HepG2 (cell line): ENCODE measurements at regions not wholly inside any gene's neighbourhood (a gene's known extent, or its start where the extent isn't known, plus 50 kb on each side); places are given as distances from the start of the nearest gene placed in this dataset.

ENCODE experiments used
- CREB1 ChIP-seq, 2 experiments: fragments of 450-650 bp in 1 of 2; IDR thresholded peaks; 2 replicates each; pipeline ENCODE4 v1.6.1; 2016 to 2017; ENCODE audit warnings: control low read depth in 1 of 2, mild to moderate bottlenecking in 1 of 2, missing compliant biosample characterization in 1 of 2, missing genetic modification characterization in 1 of 2
- ETV5 ChIP-seq: IDR thresholded peaks from 2 replicates; pipeline ENCODE4 v1.6.1; 2018; ENCODE audit warnings: missing biosample characterization, missing genetic modification reagents, inconsistent platforms, borderline replicate concordance
- KAT2B ChIP-seq: fragments of 150-350 bp; IDR thresholded peaks from 2 replicates; pipeline ENCODE4 v1.6.1; 2014; ENCODE audit warnings: low read depth, low read length, borderline replicate concordance
- MAFK ChIP-seq, 2 experiments: IDR thresholded peaks in 1 of 2; conservative IDR thresholded peaks in 1 of 2; 2 replicates each; pipeline ENCODE4 v1.6.1; 2011; ENCODE audit warnings: improper control_type of control experiment in 2 of 2, low read length in 2 of 2
- MXD4 ChIP-seq: IDR thresholded peaks from 2 replicates; pipeline ENCODE4 v1.6.1; 2016; ENCODE audit warnings: mild to moderate bottlenecking, missing biosample characterization, missing genetic modification reagents
- PHF20 ChIP-seq: sonication (generic); formaldehyde crosslinking; IDR thresholded peaks from 2 replicates; pipeline ENCODE4 v1.5.0; 2020; ENCODE audit warnings: mild to moderate bottlenecking, missing genetic modification reagents
- TF ChIP-seq, protein P1 (sequence below): sonication (generic); formaldehyde crosslinking; IDR thresholded peaks from 2 replicates; pipeline ENCODE4 v1.5.0; 2020; ENCODE audit warnings: mild to moderate bottlenecking, missing genetic modification reagents, moderate library complexity
- TF ChIP-seq, protein P2 (sequence below): sonication (generic); formaldehyde crosslinking; conservative IDR thresholded peaks from 2 replicates; pipeline ENCODE4 v1.8.0; 2022; ENCODE audit warnings: low read depth, missing genetic modification reagents
- TF ChIP-seq, protein P3 (sequence below): IDR thresholded peaks from 2 replicates; pipeline ENCODE4 v1.6.1; 2016; ENCODE audit warnings: missing genetic modification reagents, missing compliant biosample characterization
- TF ChIP-seq, protein P4 (sequence below): sonication (generic); formaldehyde crosslinking; IDR thresholded peaks from 2 replicates; pipeline ENCODE4 v1.4.0; 2020; ENCODE audit warnings: missing genetic modification reagents, borderline replicate concordance
- TF ChIP-seq, protein P5 (sequence below): IDR thresholded peaks from 2 replicates; pipeline ENCODE4 v1.6.1; 2012; ENCODE audit warnings: inconsistent platforms

DNA sequence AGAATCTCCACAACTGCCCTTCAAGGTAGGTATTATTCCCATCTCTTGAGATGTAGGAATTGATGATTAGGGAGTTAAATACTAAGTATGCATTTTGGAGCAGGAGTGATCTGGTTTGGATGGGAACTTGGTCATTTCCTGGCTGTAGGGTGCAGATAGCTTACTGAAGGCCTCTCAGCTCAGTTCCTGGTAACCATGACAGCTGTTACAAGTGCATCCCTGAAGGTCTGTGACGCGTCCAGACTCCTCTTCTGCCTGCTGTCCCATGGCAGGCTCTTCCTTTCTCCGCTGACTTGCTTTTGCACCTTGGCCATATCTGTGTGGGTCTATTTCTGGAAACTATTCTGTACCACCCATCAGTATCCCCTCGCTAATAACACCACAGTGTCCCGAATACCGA lies 387.8 kb downstream of the ZNF536 start:
- TF ChIP-seq MXD4: no peak
- TF ChIP-seq, protein P1, sequence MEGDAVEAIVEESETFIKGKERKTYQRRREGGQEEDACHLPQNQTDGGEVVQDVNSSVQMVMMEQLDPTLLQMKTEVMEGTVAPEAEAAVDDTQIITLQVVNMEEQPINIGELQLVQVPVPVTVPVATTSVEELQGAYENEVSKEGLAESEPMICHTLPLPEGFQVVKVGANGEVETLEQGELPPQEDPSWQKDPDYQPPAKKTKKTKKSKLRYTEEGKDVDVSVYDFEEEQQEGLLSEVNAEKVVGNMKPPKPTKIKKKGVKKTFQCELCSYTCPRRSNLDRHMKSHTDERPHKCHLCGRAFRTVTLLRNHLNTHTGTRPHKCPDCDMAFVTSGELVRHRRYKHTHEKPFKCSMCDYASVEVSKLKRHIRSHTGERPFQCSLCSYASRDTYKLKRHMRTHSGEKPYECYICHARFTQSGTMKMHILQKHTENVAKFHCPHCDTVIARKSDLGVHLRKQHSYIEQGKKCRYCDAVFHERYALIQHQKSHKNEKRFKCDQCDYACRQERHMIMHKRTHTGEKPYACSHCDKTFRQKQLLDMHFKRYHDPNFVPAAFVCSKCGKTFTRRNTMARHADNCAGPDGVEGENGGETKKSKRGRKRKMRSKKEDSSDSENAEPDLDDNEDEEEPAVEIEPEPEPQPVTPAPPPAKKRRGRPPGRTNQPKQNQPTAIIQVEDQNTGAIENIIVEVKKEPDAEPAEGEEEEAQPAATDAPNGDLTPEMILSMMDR: no peak
- TF ChIP-seq, protein P2, sequence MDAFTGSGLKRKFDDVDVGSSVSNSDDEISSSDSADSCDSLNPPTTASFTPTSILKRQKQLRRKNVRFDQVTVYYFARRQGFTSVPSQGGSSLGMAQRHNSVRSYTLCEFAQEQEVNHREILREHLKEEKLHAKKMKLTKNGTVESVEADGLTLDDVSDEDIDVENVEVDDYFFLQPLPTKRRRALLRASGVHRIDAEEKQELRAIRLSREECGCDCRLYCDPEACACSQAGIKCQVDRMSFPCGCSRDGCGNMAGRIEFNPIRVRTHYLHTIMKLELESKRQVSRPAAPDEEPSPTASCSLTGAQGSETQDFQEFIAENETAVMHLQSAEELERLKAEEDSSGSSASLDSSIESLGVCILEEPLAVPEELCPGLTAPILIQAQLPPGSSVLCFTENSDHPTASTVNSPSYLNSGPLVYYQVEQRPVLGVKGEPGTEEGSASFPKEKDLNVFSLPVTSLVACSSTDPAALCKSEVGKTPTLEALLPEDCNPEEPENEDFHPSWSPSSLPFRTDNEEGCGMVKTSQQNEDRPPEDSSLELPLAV (CRISPR knock-in tag): no peak
- TF ChIP-seq KAT2B: no peak
- TF ChIP-seq, protein P3, sequence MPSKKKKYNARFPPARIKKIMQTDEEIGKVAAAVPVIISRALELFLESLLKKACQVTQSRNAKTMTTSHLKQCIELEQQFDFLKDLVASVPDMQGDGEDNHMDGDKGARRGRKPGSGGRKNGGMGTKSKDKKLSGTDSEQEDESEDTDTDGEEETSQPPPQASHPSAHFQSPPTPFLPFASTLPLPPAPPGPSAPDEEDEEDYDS (CRISPR knock-in tag): no peak
- TF ChIP-seq CREB1 (IDR thresholded peaks at IDR 0.05): no peak
- no peak for TF ChIP-seq CREB1 (CRISPR knock-in tag; IDR thresholded peaks at IDR 0.05)
- TF ChIP-seq, protein P4, sequence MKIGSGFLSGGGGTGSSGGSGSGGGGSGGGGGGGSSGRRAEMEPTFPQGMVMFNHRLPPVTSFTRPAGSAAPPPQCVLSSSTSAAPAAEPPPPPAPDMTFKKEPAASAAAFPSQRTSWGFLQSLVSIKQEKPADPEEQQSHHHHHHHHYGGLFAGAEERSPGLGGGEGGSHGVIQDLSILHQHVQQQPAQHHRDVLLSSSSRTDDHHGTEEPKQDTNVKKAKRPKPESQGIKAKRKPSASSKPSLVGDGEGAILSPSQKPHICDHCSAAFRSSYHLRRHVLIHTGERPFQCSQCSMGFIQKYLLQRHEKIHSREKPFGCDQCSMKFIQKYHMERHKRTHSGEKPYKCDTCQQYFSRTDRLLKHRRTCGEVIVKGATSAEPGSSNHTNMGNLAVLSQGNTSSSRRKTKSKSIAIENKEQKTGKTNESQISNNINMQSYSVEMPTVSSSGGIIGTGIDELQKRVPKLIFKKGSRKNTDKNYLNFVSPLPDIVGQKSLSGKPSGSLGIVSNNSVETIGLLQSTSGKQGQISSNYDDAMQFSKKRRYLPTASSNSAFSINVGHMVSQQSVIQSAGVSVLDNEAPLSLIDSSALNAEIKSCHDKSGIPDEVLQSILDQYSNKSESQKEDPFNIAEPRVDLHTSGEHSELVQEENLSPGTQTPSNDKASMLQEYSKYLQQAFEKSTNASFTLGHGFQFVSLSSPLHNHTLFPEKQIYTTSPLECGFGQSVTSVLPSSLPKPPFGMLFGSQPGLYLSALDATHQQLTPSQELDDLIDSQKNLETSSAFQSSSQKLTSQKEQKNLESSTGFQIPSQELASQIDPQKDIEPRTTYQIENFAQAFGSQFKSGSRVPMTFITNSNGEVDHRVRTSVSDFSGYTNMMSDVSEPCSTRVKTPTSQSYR (CRISPR knock-in tag): no peak
- TF ChIP-seq PHF20 (CRISPR knock-in tag): no peak
- TF ChIP-seq ETV5 (CRISPR knock-in tag): no peak
- TF ChIP-seq MAFK (conservative IDR thresholded peaks at IDR 0.05 in 1 of 2, IDR thresholded peaks at IDR 0.05 in 1 of 2; ENCODE audit: low read length in 2 of 2): no peak
- TF ChIP-seq, protein P5, sequence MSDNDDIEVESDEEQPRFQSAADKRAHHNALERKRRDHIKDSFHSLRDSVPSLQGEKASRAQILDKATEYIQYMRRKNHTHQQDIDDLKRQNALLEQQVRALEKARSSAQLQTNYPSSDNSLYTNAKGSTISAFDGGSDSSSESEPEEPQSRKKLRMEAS: no peak
